RPMI7951 (cell line): ENCODE measurements at regions not wholly inside any gene's neighbourhood (a gene's known extent, or its start where the extent isn't known, plus 50 kb on each side); places are given as distances from the start of the nearest gene placed in this dataset.
"Not testable (repeated sequence)": the region's sequence is repeated elsewhere in the genome, so short reads cannot be mapped to it uniquely, and the experiment has no call there.

Experiments used
- DNase-seq: peaks from one replicate; pipeline ENCODE4 v3.0.0-alpha.2; 2012; ENCODE audit warnings: low read depth

GRCh38 chr22:33221568-33221967 lies 163.4 kb upstream of the SYN3 start:
- DNase-seq = no peak

- DNase-seq = no peak
Measured at GRCh38 chr22:33220476-33221080, 162.4 kb upstream of the SYN3 start.

GRCh38 chr22:33219648-33220384 lies 161.6 kb upstream of the SYN3 start:
- no peak for DNase-seq

DNA sequence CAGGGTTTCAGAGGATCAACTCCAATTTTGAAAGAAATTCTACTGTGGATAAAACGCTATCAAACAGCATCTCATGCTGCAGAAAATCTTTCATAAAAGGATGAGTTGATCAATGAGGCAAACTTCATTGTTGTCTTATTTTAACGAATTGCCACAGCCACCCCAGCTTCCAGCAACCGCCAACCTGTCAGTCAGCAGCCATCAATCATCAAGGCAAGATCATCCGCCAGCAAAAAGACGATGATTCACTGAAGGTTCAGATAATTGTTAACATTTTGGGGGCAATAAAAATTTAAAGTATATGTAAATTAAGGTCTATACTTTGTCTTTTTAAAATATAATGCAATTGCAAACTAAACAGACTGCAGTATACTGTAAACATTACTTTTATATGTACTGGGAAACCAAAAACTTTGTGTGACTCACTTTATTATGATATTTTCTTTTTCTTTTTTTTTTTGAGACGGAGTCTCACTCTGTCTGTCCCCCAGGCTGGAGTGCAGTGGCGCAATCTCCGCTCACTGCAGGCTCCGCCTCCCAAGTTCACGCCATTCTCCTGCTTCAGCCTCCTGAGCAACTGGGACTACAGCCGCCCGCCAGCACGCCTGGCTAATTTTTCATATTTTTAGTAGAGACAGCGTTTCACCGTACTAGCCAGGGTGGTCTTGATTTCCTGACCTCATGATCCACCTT lies 155.3 kb upstream of the SYN3 start:
- DNase-seq = no peak

- peak; percentile 40 for DNase-seq
Measured at GRCh38 chr22:33209930-33210784, 152.0 kb upstream of the SYN3 start.

GRCh38 chr22:33204408-33204807 lies 146.2 kb upstream of the SYN3 start:
- DNase-seq = no peak

GRCh38 chr22:33202455-33202854 lies 144.3 kb upstream of the SYN3 start:
- DNase-seq = no peak

- no peak for DNase-seq
Measured at GRCh38 chr22:33194529-33195077, 136.4 kb upstream of the SYN3 start.

DNA sequence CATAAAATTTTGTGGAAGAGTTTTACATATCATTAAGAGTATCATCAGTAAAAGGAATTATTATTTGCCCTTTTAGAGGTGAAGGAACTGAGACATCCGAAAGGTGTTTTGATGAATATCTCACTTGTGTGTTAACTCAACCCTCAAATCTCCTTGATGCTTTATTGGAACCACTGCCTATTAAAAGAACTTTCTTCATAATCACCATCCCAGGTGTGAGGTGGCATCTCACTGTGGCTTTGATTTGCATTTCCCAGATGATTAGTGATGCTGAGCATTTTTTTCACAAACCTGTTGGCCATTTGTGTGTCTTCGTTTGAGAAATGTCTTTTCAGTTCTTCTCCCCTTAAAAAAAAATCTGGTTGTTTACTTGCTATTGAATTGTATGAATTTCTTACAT lies 134.0 kb upstream of the SYN3 start:
- no peak for DNase-seq

DNA sequence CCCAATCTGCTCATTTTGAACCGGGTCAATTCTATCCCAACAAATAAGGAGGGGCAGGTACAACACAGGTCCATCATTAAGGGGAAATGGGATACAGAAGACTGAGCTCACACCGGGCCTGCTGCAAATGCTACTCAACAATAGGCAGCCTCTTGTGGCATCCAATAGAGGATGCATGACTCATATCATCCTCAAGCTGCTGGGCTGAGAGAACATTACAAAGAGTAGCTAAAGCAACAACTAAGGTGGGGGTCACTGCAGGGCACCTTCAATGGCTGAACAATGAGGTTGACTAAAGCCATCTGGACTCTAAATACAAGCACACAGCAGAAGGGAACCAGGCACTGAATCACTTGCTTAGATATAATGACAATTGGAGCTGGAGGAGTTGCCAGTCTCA lies 130.1 kb upstream of the SYN3 start:
- DNase-seq = peak; percentile 5

GRCh38 chr22:33186816-33187215 lies 128.6 kb upstream of the SYN3 start:
- no peak for DNase-seq

DNA sequence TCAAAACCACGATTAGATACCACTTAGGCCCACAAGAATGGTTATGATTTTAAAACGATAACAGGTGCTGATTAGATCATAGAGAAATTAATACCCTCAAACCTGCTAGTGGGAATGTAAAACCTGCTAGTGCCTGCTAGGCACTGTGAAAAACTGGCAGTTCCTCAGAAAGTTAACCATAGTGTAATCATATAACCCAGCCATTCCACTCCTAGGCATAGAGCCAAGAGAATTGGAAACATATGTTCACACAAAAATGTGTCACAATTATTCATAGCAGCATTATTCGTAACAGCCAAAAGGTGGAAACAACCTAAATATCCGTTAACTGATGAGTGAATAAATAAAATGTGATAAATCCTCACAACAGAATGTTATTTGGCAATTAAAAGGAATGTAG lies 122.2 kb upstream of the SYN3 start:
- DNase-seq = no peak

DNA sequence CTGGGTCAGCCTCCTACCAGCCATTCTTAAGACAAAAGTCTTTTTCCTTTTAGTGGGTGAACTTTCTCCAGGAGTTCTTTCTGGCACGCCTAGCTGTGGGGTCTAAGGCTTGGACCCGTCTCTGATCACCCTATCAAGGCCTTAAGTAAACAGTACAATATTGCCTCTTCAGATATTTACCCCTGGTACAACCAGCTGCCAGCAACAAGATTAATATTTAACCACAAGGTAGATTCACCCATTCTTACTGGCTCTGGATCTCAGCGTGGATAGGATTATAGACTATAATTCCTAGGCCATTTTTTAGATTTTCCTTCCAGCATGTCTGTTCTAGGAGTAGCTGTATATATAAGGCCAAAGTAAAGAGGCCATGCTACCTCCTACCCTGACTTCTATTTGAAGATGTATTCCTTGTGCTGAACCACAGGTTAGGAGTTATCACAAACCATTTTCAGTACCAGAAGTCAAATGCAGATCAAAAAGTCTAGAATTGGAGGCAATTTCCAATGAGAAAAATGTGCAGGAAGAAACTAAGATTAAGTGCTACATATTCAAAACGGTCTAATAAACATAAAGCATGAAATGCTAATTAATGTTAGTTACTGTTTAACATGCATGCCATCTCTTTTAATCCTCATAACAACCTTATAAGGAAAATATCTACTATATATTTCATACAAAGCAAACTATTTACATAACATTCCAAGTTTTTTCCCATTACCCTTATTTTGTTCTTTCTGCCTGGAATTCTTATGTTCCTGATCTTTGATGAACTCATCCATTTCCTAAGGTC lies 110.0 kb upstream of the SYN3 start:
- no peak for DNase-seq

DNA sequence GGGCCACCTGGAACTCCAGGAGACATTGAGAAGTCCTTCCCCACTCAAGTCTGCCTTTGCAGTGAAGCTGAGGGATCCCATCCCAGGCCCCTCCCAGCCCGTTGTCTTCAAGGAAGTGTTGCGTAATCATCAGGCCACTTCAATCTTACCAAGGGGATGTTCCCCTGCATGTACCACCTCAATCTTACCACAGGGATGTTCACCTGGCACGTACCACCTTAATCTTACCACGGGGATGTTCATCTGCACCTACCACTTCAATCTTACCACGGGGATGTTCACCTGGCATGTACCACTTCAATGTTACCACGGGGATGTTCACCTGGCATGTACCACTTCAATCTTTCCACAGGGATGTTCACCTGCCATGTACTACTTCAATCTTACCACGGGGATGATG lies 108.0 kb upstream of the SYN3 start:
- no peak for DNase-seq

GRCh38 chr22:33163815-33164214 lies 105.6 kb upstream of the SYN3 start:
- DNase-seq = no peak

GRCh38 chr22:33162196-33162595 lies 104.0 kb upstream of the SYN3 start:
- DNase-seq = no peak

- no peak for DNase-seq
Measured at GRCh38 chr22:33160525-33160924, 102.3 kb upstream of the SYN3 start.

GRCh38 chr22:33154967-33155366 lies 96.8 kb upstream of the SYN3 start:
- DNase-seq = not testable (repeated sequence)

GRCh38 chr22:33149611-33150010 lies 91.4 kb upstream of the SYN3 start:
- no peak for DNase-seq

- DNase-seq = no peak
Measured at GRCh38 chr22:33144721-33145120, 86.5 kb upstream of the SYN3 start.
